SK-N-SH (cell line): ENCODE measurements at regions not wholly inside any gene's neighbourhood (a gene's known extent, or its start where the extent isn't known, plus 50 kb on each side); places are given as distances from the start of the nearest gene placed in this dataset.

Experiments used
- CTCF ChIA-PET: fragments of 300-600, 350-600 bp; formaldehyde crosslinking; extraction: SDS; loops from one replicate; lab custom pipeline; 2021; lab: Yijun Ruan, JAX
- POLR2A ChIA-PET: fragments of 350-600 bp; sonication (Branson Sonifier 250); formaldehyde crosslinking; extraction: SDS; loops from one replicate; lab custom pipeline; 2020; ENCODE audit warnings: antibody characterized with exemption, inconsistent platforms; lab: Yijun Ruan, JAX
- DNase-seq: peaks from one replicate; pipeline ENCODE4 v3.0.0; 2012
- H2AFZ ChIP-seq: fragments of 200-600 bp; sonication (generic); 2 replicates; pipeline ENCODE4 v1.8.1; 2016; ENCODE audit warnings: antibody characterized with exemption, mild to moderate bottlenecking, low read depth
- H3F3A ChIP-seq: fragments of 200-600 bp; sonication (generic); replicated peaks from 2 replicates; pipeline ENCODE3; 2016; ENCODE audit warnings: antibody characterized with exemption, mild to moderate bottlenecking; ENCODE audit not compliant: insufficient read depth
- H3K27ac ChIP-seq, 2 experiments: fragments of 200-500 bp in 1 of 2; fragments of 200-600 bp in 1 of 2; sonication (Bioruptor generic) in 1 of 2; sonication (generic), shearing (Covaris generic) in 1 of 2; 2 replicates each; pipeline versions ENCODE4 v1.5.1 to v1.6.1; 2014 to 2016; ENCODE audit warnings: low read depth in 2 of 2, inconsistent platforms in 1 of 2, low read length in 1 of 2, mild to moderate bottlenecking in 1 of 2, mixed read lengths in 1 of 2
- H3K27me3 ChIP-seq: fragments of 200-600 bp; sonication (generic), shearing (Covaris generic); 2 replicates; pipeline ENCODE4 v1.6.1; 2016; ENCODE audit warnings: mixed run types; ENCODE audit not compliant: insufficient read depth
- H3K36me3 ChIP-seq, 2 experiments: fragments of 200-500 bp in 1 of 2; fragments of 200-600 bp in 1 of 2; sonication (Bioruptor generic) in 1 of 2; sonication (generic) in 1 of 2; replicated peaks in 1 of 2; 2 replicates each; pipeline versions ENCODE3 to v1.5.1; 2014 to 2016; ENCODE audit warnings: low read length in 1 of 2, mild to moderate bottlenecking in 1 of 2; ENCODE audit not compliant: insufficient read depth in 2 of 2, control insufficient read depth in 1 of 2
- H3K4me1 ChIP-seq, 2 experiments: fragments of 200-500 bp in 1 of 2; fragments of 200-600 bp in 1 of 2; sonication (Bioruptor generic) in 1 of 2; sonication (generic), shearing (Covaris generic) in 1 of 2; 2 replicates each; pipeline versions ENCODE4 v1.5.1 to v1.6.1; 2014 to 2016; ENCODE audit warnings: low read depth in 1 of 2, low read length in 1 of 2, mixed run types in 1 of 2; ENCODE audit not compliant: insufficient read depth in 2 of 2, control insufficient read depth in 1 of 2
- H3K4me2 ChIP-seq: fragments of 200-600 bp; sonication (generic), shearing (Covaris generic); 2 replicates; pipeline ENCODE4 v1.6.1; 2017; ENCODE audit warnings: mixed run types
- H3K4me3 ChIP-seq, 2 experiments: fragments of 200-500 bp in 1 of 2; fragments of 200-600 bp in 1 of 2; sonication (Bioruptor generic) in 1 of 2; sonication (generic), shearing (Covaris generic) in 1 of 2; 2 replicates each; pipeline versions ENCODE4 v1.5.1 to v1.8.1; 2014 to 2016; ENCODE audit warnings: low read depth in 2 of 2, inconsistent platforms in 1 of 2, low read length in 1 of 2, mild to moderate bottlenecking in 1 of 2, mixed read lengths in 1 of 2, moderate library complexity in 1 of 2
- H3K79me2 ChIP-seq: fragments of 200-600 bp; sonication (generic); 2 replicates; pipeline ENCODE4 v1.8.1; 2017; ENCODE audit warnings: mild to moderate bottlenecking; ENCODE audit not compliant: insufficient read depth
- H3K9ac ChIP-seq: fragments of 200-600 bp; sonication (generic); 2 replicates; pipeline ENCODE4 v1.6.1; 2017; ENCODE audit warnings: mixed run types
- H3K9me2 ChIP-seq: fragments of 200-600 bp; sonication (generic); 2 replicates; pipeline ENCODE4 v1.6.1; 2017; ENCODE audit warnings: mixed run types
- H3K9me3 ChIP-seq: fragments of 200-600 bp; sonication (generic); 2 replicates; pipeline ENCODE4 v1.6.1; 2017; ENCODE audit warnings: mixed run types, mild to moderate bottlenecking, moderate library complexity
- H4K20me1 ChIP-seq: fragments of 200-600 bp; sonication (generic); 2 replicates; pipeline ENCODE4 v1.6.1; 2017; ENCODE audit warnings: mild to moderate bottlenecking, mixed run types; ENCODE audit not compliant: insufficient read depth
- CHD2 ChIP-seq: fragments of 150-350 bp; IDR thresholded peaks from 2 replicates; pipeline ENCODE4 v1.6.1; 2018; ENCODE audit warnings: low read length; ENCODE audit not compliant: partially characterized antibody
- ELF1 ChIP-seq: IDR thresholded peaks from 2 replicates; pipeline ENCODE4 v1.4.0; 2012
- FOXJ3 ChIP-seq: sonication (generic); formaldehyde crosslinking; IDR thresholded peaks from 2 replicates; pipeline ENCODE4 v1.5.1; 2020; ENCODE audit warnings: mild to moderate bottlenecking, missing genetic modification reagents
- JUND ChIP-seq: IDR thresholded peaks from 2 replicates; pipeline ENCODE4 v1.4.0; 2012
- MAX ChIP-seq: IDR thresholded peaks from 2 replicates; pipeline ENCODE4 v1.4.0; 2012; ENCODE audit warnings: low read depth
- MXI1 ChIP-seq: IDR thresholded peaks from 2 replicates; pipeline ENCODE4 v1.6.1; 2012; ENCODE audit warnings: mild to moderate bottlenecking, low read depth, low read length, improper control_type of control experiment
- POLR2AphosphoS5 ChIP-seq: IDR thresholded peaks from 2 replicates; pipeline ENCODE4 v1.6.1; 2012; ENCODE audit warnings: low read depth, low read length
- RXRA ChIP-seq: IDR thresholded peaks from 2 replicates; pipeline ENCODE4 v1.4.0; 2012; ENCODE audit warnings: low read depth, mild to moderate bottlenecking, borderline replicate concordance
- SIN3A ChIP-seq: IDR thresholded peaks from 2 replicates; pipeline ENCODE4 v1.6.1; 2012; ENCODE audit warnings: low read depth, mild to moderate bottlenecking, low read length, moderate library complexity, borderline replicate concordance
- TAF1 ChIP-seq: IDR thresholded peaks from 2 replicates; pipeline ENCODE4 v1.6.1; 2012; ENCODE audit warnings: low read depth, mild to moderate bottlenecking, low read length, moderate library complexity, borderline replicate concordance
- TCF12 ChIP-seq: IDR thresholded peaks from 2 replicates; pipeline ENCODE4 v1.4.0; 2012
- USF2 ChIP-seq: fragments of 150-350 bp; IDR thresholded peaks from 2 replicates; pipeline ENCODE4 v1.6.1; 2017; ENCODE audit warnings: antibody characterized with exemption, low read length, low read depth, borderline replicate concordance
- ZBTB33 ChIP-seq: IDR thresholded peaks from 2 replicates; pipeline ENCODE4 v1.4.0; 2012; ENCODE audit warnings: low read depth, borderline replicate concordance
- WGBS: methylation state at CpG from one replicate; pipeline ENCODE4 v1.1.6; 2017; ENCODE audit warnings: low lambda C conversion rate; 5-methylcytosine and 5-hydroxymethylcytosine counted together

- TF ChIP-seq MXI1: no peak
- no peak for TF ChIP-seq POLR2AphosphoS5
- no peak for TF ChIP-seq JUND
- no peak for TF ChIP-seq TCF12
- no peak for TF ChIP-seq ELF1
- TF ChIP-seq SIN3A: no peak
- TF ChIP-seq USF2: no peak
These were observed 151.0 kb downstream of the OSR1 start (continued) for GRCh38 chr2:19207452-19207851.

GRCh38 chr2:19205983-19206533 is 152.4 kb downstream of the OSR1 start:
- no peak for DNase-seq
- POLR2A ChIA-PET: no interaction called here

More at GRCh38 chr2:19205983-19206533, 152.4 kb downstream of the OSR1 start:
- Histone ChIP-seq H3F3A (no peaks in the 10 kb centered on the region), H3K9ac (no peak overlapping the region), H3K4me3 (no peak overlapping the region), H3K4me1 (no peaks in the 10 kb centered on the region), H3K9me3 (no peaks in the 10 kb centered on the region), H3K79me2 (no peaks in the 10 kb centered on the region), H2AFZ (no peak overlapping the region), H4K20me1 (no peaks in the 10 kb centered on the region), H3K27me3 (no peaks in the 10 kb centered on the region), H3K4me2 (no peak overlapping the region), H3K36me3 (no peaks in the 10 kb centered on the region), H3K27ac (no peak overlapping the region), H3K9me2 (no peaks in the 10 kb centered on the region)
- CTCF ChIA-PET: no interaction called here
- 71% methylated on average over 4 of the region's 4 CpGs for WGBS
- no peak for TF ChIP-seq MAX
- TF ChIP-seq USF2: no peak
- no peak for TF ChIP-seq FOXJ3 (CRISPR knock-in tag)
- no peak for TF ChIP-seq TCF12
- TF ChIP-seq ZBTB33: no peak
- no peak for TF ChIP-seq TAF1
- no peak for TF ChIP-seq CHD2
- no peak for TF ChIP-seq RXRA
